H9 (cell line): ENCODE measurements at regions not wholly inside any gene's neighbourhood (a gene's known extent, or its start where the extent isn't known, plus 50 kb on each side); places are given as distances from the start of the nearest gene placed in this dataset.

ENCODE experiments used
- DNase-seq: peaks from one replicate; pipeline ENCODE4 v3.0.0-alpha.2; 2017
- H2AFZ ChIP-seq: one replicate; pipeline ENCODE4 v1.6.1; 2013; ENCODE audit warnings: mild to moderate bottlenecking, low read length, control low read depth, moderate library complexity
- H2AK5ac ChIP-seq: 2 replicates; pipeline ENCODE4 v1.6.1; 2013; ENCODE audit warnings: low read length, control low read depth, mixed read lengths; ENCODE audit not compliant: insufficient read length
- H2BK120ac ChIP-seq: one replicate; pipeline ENCODE4 v1.6.1; 2013; ENCODE audit warnings: low read depth, mild to moderate bottlenecking, low read length, control low read depth, inconsistent platforms; ENCODE audit not compliant: poor library complexity, severe bottlenecking
- H2BK12ac ChIP-seq: 2 replicates; pipeline ENCODE4 v1.6.1; 2013; ENCODE audit warnings: low read length, control low read depth, mixed read lengths, low read depth; ENCODE audit not compliant: insufficient read length
- H2BK15ac ChIP-seq: 2 replicates; pipeline ENCODE4 v1.6.1; 2013; ENCODE audit warnings: low read depth, low read length, control low read depth
- H2BK20ac ChIP-seq: one replicate; pipeline ENCODE4 v1.6.1; 2013; ENCODE audit warnings: low read depth, mild to moderate bottlenecking, low read length, control low read depth, inconsistent platforms; ENCODE audit not compliant: poor library complexity, severe bottlenecking
- H2BK5ac ChIP-seq: 2 replicates; pipeline ENCODE4 v1.6.1; 2013; ENCODE audit warnings: low read length, control low read depth, mixed read lengths; ENCODE audit not compliant: insufficient read length
- H3K14ac ChIP-seq: 2 replicates; pipeline ENCODE4 v1.6.1; 2013; ENCODE audit warnings: low read length, control low read depth; ENCODE audit not compliant: insufficient read depth
- H3K18ac ChIP-seq: 2 replicates; pipeline ENCODE4 v1.6.1; 2013; ENCODE audit warnings: low read depth, mild to moderate bottlenecking, mixed read lengths, low read length, control low read depth; ENCODE audit not compliant: insufficient read length
- H3K23ac ChIP-seq: 2 replicates; pipeline ENCODE4 v1.6.1; 2013; ENCODE audit warnings: low read length, control low read depth, mixed read lengths, low read depth; ENCODE audit not compliant: insufficient read length
- H3K23me2 ChIP-seq: 2 replicates; pipeline ENCODE4 v1.6.1; 2013; ENCODE audit warnings: low read depth, mild to moderate bottlenecking, mixed read lengths, low read length, control low read depth; ENCODE audit not compliant: insufficient read length, poor library complexity, severe bottlenecking
- H3K27ac ChIP-seq: 2 replicates; pipeline ENCODE4 v1.5.1; 2013; ENCODE audit warnings: low read length, control low read depth, mixed read lengths, low read depth; ENCODE audit not compliant: insufficient read length
- H3K27me3 ChIP-seq: 2 replicates; pipeline ENCODE4 v1.6.1; 2013; ENCODE audit warnings: low read length, control low read depth, inconsistent platforms; ENCODE audit not compliant: insufficient read depth
- H3K4ac ChIP-seq: 2 replicates; pipeline ENCODE4 v1.6.1; 2013; ENCODE audit warnings: low read depth, mild to moderate bottlenecking, control low read depth, inconsistent platforms, low read length, moderate library complexity
- H3K4me1 ChIP-seq: 2 replicates; pipeline ENCODE4 v1.6.1; 2013; ENCODE audit warnings: low read length, control low read depth, inconsistent platforms; ENCODE audit not compliant: insufficient read depth
- H3K4me2 ChIP-seq: 2 replicates; pipeline ENCODE4 v1.6.1; 2013; ENCODE audit warnings: low read length, control low read depth, mixed read lengths; ENCODE audit not compliant: insufficient read length, insufficient read depth
- H3K56ac ChIP-seq: 2 replicates; pipeline ENCODE4 v1.6.1; 2013; ENCODE audit warnings: low read depth, mild to moderate bottlenecking, mixed read lengths, low read length, control low read depth; ENCODE audit not compliant: insufficient read length
- H3K79me1 ChIP-seq: 2 replicates; pipeline ENCODE4 v1.6.1; 2013; ENCODE audit warnings: low read depth, mild to moderate bottlenecking, moderate library complexity, low read length, control low read depth, inconsistent platforms; ENCODE audit not compliant: insufficient read depth, poor library complexity, severe bottlenecking
- H3K79me2 ChIP-seq: 2 replicates; pipeline ENCODE4 v1.6.1; 2013; ENCODE audit warnings: low read length, control low read depth, inconsistent platforms; ENCODE audit not compliant: insufficient read depth
- H3K9ac ChIP-seq: 2 replicates; pipeline ENCODE4 v1.6.1; 2013; ENCODE audit warnings: low read length, control low read depth, mixed read lengths; ENCODE audit not compliant: insufficient read length; ENCODE audit errors: extremely low read depth
- H3K9me3 ChIP-seq: one replicate; pipeline ENCODE4 v1.6.1; 2013; ENCODE audit warnings: low read depth, low read length, inconsistent platforms; ENCODE audit not compliant: control insufficient read depth
- H3T11ph ChIP-seq: one replicate; pipeline ENCODE4 v1.6.1; 2013; ENCODE audit warnings: mild to moderate bottlenecking, low read length, control low read depth, inconsistent platforms
- H4K20me1 ChIP-seq: one replicate; pipeline ENCODE4 v1.6.1; 2013; ENCODE audit not compliant: control insufficient read depth, insufficient read length, insufficient read depth
- H4K5ac ChIP-seq: 2 replicates; pipeline ENCODE4 v1.6.1; 2013; ENCODE audit warnings: low read depth, mild to moderate bottlenecking, mixed read lengths, low read length, control low read depth; ENCODE audit not compliant: insufficient read length
- H4K8ac ChIP-seq: replicated peaks from 2 replicates; pipeline ENCODE4 v1.6.1; 2013; ENCODE audit warnings: low read length, control low read depth, mixed read lengths, low read depth; ENCODE audit not compliant: insufficient read length
- H4K91ac ChIP-seq: 2 replicates; pipeline ENCODE4 v1.6.1; 2013; ENCODE audit warnings: low read depth, mild to moderate bottlenecking, moderate library complexity, mixed read lengths, low read length, control low read depth; ENCODE audit not compliant: insufficient read length
- H3K27ac Mint-ChIP-seq, 3 experiments: 2 replicates in 2 of 3; 3 replicates in 1 of 3; pipeline ENCODE4 v1.8.0; 2020 to 2021; ENCODE audit warnings: mixed read lengths in 3 of 3, mild to moderate bottlenecking in 1 of 3, moderate library complexity in 1 of 3
- H3K27me3 Mint-ChIP-seq: 2 replicates; pipeline ENCODE4 v1.8.0; 2021; ENCODE audit warnings: low read depth, mild to moderate bottlenecking, moderate library complexity, mixed read lengths
- H3K36me3 Mint-ChIP-seq, 3 experiments: 2 replicates in 2 of 3; 3 replicates in 1 of 3; pipeline ENCODE4 v1.8.0; 2020 to 2021; ENCODE audit warnings: low read depth in 3 of 3, mixed read lengths in 3 of 3; ENCODE audit not compliant: insufficient read depth in 1 of 3
- H3K4me1 Mint-ChIP-seq, 2 experiments: 2 replicates each; pipeline ENCODE4 v1.8.0; 2020; ENCODE audit warnings: mixed read lengths in 2 of 2
- H3K4me3 Mint-ChIP-seq, 2 experiments: 2 replicates in 1 of 2; 3 replicates in 1 of 2; pipeline ENCODE4 v1.8.0; 2020 to 2021; ENCODE audit warnings: mild to moderate bottlenecking in 2 of 2, mixed read lengths in 2 of 2, moderate library complexity in 1 of 2
- H3K9me3 Mint-ChIP-seq, 2 experiments: 2 replicates in 1 of 2; 3 replicates in 1 of 2; pipeline ENCODE4 v1.8.0; 2020; ENCODE audit warnings: mild to moderate bottlenecking in 2 of 2, mixed read lengths in 2 of 2, moderate library complexity in 1 of 2
- CTCF ChIP-seq: fragments of 200-600 bp; sonication (generic); conservative IDR thresholded peaks from 3 replicates; pipeline ENCODE4 v1.8.0; 2021; ENCODE audit warnings: antibody characterized with exemption, mild to moderate bottlenecking
- WGBS: extraction: QIAGEN DNeasy Blood & Tissue Kit; methylation state at CpG from one replicate; pipeline ENCODE4 v1.1.7; 2013; ENCODE audit warnings: missing lambda C conversion rate, low lambda C conversion rate, mixed read lengths; ENCODE audit not compliant: insufficient read length; ENCODE audit errors: extremely low coverage; 5-methylcytosine and 5-hydroxymethylcytosine counted together

GRCh38 chr2:192247456-192247855, 52.7 kb upstream of the TMEFF2 start:
- Histone ChIP-seq H3K4me2 (no peak overlapping the region), H4K5ac (no peak overlapping the region), H3T11ph (no peak overlapping the region), H3K79me1 (no peaks in the 10 kb centered on the region), H2BK120ac (no peak overlapping the region), H3K27me3 (no peaks in the 10 kb centered on the region), H3K14ac (no peak overlapping the region), H2BK12ac (no peak overlapping the region), H2AFZ (no peak overlapping the region), H3K56ac (no peak overlapping the region), H4K20me1 (no peaks in the 10 kb centered on the region), H3K4ac (no peak overlapping the region), H2BK15ac (no peak overlapping the region), H3K9me3 (no peaks in the 10 kb centered on the region), H3K23me2 (no peaks in the 10 kb centered on the region), H3K4me1 (no peaks in the 10 kb centered on the region), H3K79me2 (no peaks in the 10 kb centered on the region), H3K27ac (no peak overlapping the region), H3K18ac (no peak overlapping the region), H3K9ac (no peak overlapping the region), H2AK5ac (no peak overlapping the region), H2BK20ac (no peak overlapping the region), H4K91ac (no peak overlapping the region), H3K23ac (no peak overlapping the region), H4K8ac (no peak overlapping the region), H2BK5ac (no peak overlapping the region)
- no peak for TF ChIP-seq CTCF
- Mint-ChIP-seq H3K36me3 (no peaks in the 10 kb centered on the region), H3K27me3 (no peaks in the 10 kb centered on the region), H3K4me1 (no peaks in the 10 kb centered on the region), H3K27ac (no peak overlapping the region), H3K4me3 (no peak overlapping the region), H3K9me3 (no peaks in the 10 kb centered on the region)
- DNase-seq: no peak
- no CpG with 5 or more reads among the region's 3 CpGs for WGBS
